Nephron progenitor cell (in vitro differentiated cells): ENCODE measurements at regions not wholly inside any gene's neighbourhood (a gene's known extent, or its start where the extent isn't known, plus 50 kb on each side); places are given as distances from the start of the nearest gene placed in this dataset.
"Not testable (repeated sequence)": the region's sequence is repeated elsewhere in the genome, so short reads cannot be mapped to it uniquely, and the experiment has no call there.

ENCODE experiments used
- DNase-seq: peaks from one replicate; pipeline ENCODE4 v3.0.0; 2021
- H3K27ac Mint-ChIP-seq: 2 replicates; pipeline ENCODE4 v1.8.0; 2021; ENCODE audit warnings: mild to moderate bottlenecking, moderate library complexity, mixed read lengths
- H3K27me3 Mint-ChIP-seq: 2 replicates; pipeline ENCODE4 v1.8.0; 2021; ENCODE audit warnings: mild to moderate bottlenecking, low read depth, mixed read lengths; ENCODE audit not compliant: poor library complexity
- H3K36me3 Mint-ChIP-seq: 2 replicates; pipeline ENCODE4 v1.8.0; 2021; ENCODE audit warnings: low read depth, mixed read lengths
- H3K4me1 Mint-ChIP-seq: 2 replicates; pipeline ENCODE4 v1.8.0; 2021; ENCODE audit warnings: mixed read lengths
- H3K4me3 Mint-ChIP-seq: 2 replicates; pipeline ENCODE4 v1.8.0; 2021; ENCODE audit warnings: mild to moderate bottlenecking, moderate library complexity, mixed read lengths
- H3K9me3 Mint-ChIP-seq: 2 replicates; pipeline ENCODE4 v1.8.0; 2021; ENCODE audit warnings: mild to moderate bottlenecking, moderate library complexity, mixed read lengths

GRCh38 chr1:120465900-120466299 is 51.1 kb downstream of the NBPF8 start:
- H3K9me3 Mint-ChIP-seq, H3K4me1 Mint-ChIP-seq, H3K27ac Mint-ChIP-seq, DNase-seq, H3K36me3 Mint-ChIP-seq, H3K4me3 Mint-ChIP-seq, H3K27me3 Mint-ChIP-seq: not testable (repeated sequence)

DNA sequence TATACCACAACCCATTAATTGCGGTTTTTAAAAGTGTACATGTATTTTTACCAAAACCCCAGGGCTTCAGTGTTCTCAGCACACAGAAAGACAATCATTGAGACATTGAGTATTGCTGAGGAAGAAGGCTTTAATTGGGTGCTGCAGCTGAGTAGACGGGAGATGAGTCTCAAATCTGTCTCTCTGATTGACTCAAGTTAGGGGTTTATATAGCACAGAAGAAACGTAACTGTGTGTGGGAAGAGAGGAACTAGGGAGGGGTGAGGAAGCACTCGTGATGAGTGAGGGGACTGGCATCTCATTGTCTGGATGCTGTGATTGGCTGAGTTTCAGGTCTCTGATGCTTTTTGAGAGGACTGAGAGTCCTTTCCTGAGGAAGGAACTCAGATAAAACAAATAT is 62.8 kb downstream of the NBPF8 start:
- H3K9me3 Mint-ChIP-seq = peaks cover 12% of the 10 kb centered on the region
- not testable (repeated sequence) for H3K4me1 Mint-ChIP-seq, H3K4me3 Mint-ChIP-seq, H3K27ac Mint-ChIP-seq, H3K27me3 Mint-ChIP-seq, DNase-seq
- peaks cover 19% of the 10 kb centered on the region for H3K36me3 Mint-ChIP-seq

- H3K4me1 Mint-ChIP-seq, H3K27ac Mint-ChIP-seq, DNase-seq, H3K27me3 Mint-ChIP-seq, H3K4me3 Mint-ChIP-seq: not testable (repeated sequence)
- Mint-ChIP-seq H3K36me3 (peaks cover 22% of the 10 kb centered on the region), H3K9me3 (peaks cover 15% of the 10 kb centered on the region)
Measured at GRCh38 chr1:120478400-120478799, 63.6 kb downstream of the NBPF8 start.

DNA sequence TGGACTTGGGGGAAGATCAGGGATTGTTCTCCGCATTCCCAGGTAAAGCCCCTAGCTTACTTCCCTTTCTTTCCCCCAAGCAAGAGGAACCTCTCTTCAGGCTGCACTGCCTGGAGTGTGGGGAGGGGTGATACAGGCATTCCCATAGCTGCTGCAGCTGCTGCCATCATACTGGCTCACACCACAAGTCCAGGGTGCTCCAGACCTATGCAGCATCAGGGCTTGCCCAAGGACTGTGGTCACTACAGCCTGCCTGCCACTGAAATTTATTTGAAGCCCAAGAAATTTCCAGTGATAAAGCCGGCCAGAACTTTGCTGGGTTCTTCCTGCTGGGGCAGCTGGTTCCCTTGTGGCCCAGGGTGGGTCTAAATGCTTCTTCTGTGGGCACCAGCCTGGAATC is 72.7 kb downstream of the NBPF8 start:
- DNase-seq, H3K4me1 Mint-ChIP-seq, H3K27me3 Mint-ChIP-seq, H3K27ac Mint-ChIP-seq, H3K4me3 Mint-ChIP-seq: not testable (repeated sequence)
- peaks cover 13% of the 10 kb centered on the region for H3K36me3 Mint-ChIP-seq
- H3K9me3 Mint-ChIP-seq = peaks cover 12% of the 10 kb centered on the region

DNA sequence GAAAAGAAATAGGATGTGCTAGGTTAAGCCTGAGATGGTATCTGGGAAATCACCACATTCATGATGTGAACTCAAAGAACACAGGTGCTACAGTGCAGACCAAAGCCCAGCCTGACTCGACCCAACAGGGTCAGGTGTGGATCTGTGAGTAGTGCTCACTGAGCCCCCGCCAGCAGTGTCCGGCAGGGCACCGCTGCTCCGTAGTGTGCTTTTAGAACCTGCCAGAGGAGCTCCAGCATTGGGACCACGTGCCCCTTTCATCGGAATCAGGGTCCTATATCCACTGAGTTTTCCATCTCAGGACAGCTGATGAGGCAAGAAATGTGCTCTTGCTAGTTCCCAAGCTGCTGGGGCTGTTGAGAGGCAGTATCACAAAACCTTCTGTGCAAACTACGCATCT is 74.4 kb downstream of the NBPF8 start:
- H3K4me1 Mint-ChIP-seq, H3K4me3 Mint-ChIP-seq, H3K27me3 Mint-ChIP-seq: not testable (repeated sequence)

GRCh38 chr1:120497145-120497544 is 82.3 kb downstream of the NBPF8 start:
- not testable (repeated sequence) for H3K4me3 Mint-ChIP-seq, H3K4me1 Mint-ChIP-seq, H3K27ac Mint-ChIP-seq

More for the DNA sequence above, 74.4 kb downstream of the NBPF8 start:
- not testable (repeated sequence) for DNase-seq, H3K27ac Mint-ChIP-seq, H3K9me3 Mint-ChIP-seq, H3K36me3 Mint-ChIP-seq

DNA sequence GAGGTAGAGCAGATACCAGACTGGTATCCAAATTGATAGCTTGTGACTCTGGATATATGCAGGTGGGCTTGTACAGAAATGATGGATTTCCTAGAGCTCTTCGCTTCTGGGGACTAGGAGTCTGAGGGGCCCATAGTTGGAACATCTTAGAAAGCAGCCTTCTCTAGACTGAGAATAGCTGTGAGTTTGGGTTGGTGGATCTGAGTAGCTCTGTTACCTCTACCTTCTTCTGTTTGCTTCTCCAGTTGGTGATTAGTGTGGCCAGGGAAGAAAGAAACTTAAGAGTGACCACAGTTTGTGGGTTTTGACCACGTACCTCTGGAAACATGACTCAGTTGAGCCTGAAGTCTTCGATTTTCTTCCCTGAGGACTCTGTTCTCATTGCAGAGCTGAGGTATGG is 88.4 kb downstream of the NBPF8 start:
- not testable (repeated sequence) for H3K4me3 Mint-ChIP-seq, H3K27me3 Mint-ChIP-seq, H3K4me1 Mint-ChIP-seq, DNase-seq, H3K36me3 Mint-ChIP-seq, H3K27ac Mint-ChIP-seq, H3K9me3 Mint-ChIP-seq

More at GRCh38 chr1:120497145-120497544, 82.3 kb downstream of the NBPF8 start:
- H3K36me3 Mint-ChIP-seq, DNase-seq, H3K27me3 Mint-ChIP-seq, H3K9me3 Mint-ChIP-seq: not testable (repeated sequence)

- not testable (repeated sequence) for DNase-seq, H3K4me1 Mint-ChIP-seq, H3K27ac Mint-ChIP-seq
Measured at GRCh38 chr1:120506352-120506751, 91.5 kb downstream of the NBPF8 start.

DNA sequence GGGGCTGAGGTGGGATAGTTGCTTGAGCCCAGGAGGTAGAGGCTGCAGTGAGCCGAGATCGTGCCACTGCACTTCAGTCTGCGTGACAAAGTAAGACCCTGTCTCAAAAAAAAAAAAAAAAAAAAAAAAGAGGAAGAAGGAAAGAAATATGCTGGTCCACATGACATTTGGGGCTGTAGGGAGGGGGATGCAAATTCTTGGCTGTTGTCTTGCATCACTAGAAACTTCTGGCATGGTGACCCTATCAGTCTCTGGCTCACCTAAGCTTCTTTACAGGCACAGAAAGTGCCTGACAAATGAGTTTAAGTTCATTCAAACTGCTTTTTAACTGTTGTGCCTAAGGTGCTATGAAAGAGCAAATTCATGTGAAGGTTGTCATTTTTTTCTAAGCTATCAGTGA is 93.5 kb downstream of the NBPF8 start:
- not testable (repeated sequence) for H3K9me3 Mint-ChIP-seq, H3K4me1 Mint-ChIP-seq, H3K36me3 Mint-ChIP-seq, DNase-seq, H3K4me3 Mint-ChIP-seq, H3K27me3 Mint-ChIP-seq, H3K27ac Mint-ChIP-seq

More at GRCh38 chr1:120506352-120506751, 91.5 kb downstream of the NBPF8 start:
- H3K9me3 Mint-ChIP-seq, H3K36me3 Mint-ChIP-seq, H3K27me3 Mint-ChIP-seq, H3K4me3 Mint-ChIP-seq: not testable (repeated sequence)

DNA sequence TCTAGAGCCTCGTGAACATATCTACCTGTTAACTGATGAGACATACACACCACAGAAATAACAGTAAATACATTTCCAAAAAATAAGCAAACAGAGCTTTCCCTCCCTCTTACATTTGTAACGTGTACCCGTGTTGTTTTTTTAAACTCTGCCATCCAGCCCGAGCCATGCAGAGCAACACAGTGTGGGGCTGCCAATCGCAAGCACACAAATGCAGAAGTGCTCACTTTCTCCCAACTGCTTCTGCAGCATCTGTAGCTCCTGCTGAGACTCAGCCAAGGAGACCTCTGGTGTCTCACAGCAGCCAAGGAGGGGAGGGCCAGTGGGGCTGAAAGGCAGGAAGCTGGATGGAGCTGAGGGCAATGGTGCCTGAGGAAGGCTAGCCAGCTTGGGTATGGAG is 94.4 kb downstream of the NBPF8 start:
- H3K36me3 Mint-ChIP-seq, H3K27me3 Mint-ChIP-seq, H3K27ac Mint-ChIP-seq, H3K9me3 Mint-ChIP-seq, H3K4me3 Mint-ChIP-seq, H3K4me1 Mint-ChIP-seq, DNase-seq: not testable (repeated sequence)

GRCh38 chr1:120513099-120513498 is 98.3 kb downstream of the NBPF8 start:
- not testable (repeated sequence) for H3K27ac Mint-ChIP-seq, H3K27me3 Mint-ChIP-seq, H3K9me3 Mint-ChIP-seq, H3K4me3 Mint-ChIP-seq, H3K36me3 Mint-ChIP-seq, H3K4me1 Mint-ChIP-seq, DNase-seq

GRCh38 chr1:120513531-120513930 is 98.7 kb downstream of the NBPF8 start:
- H3K4me1 Mint-ChIP-seq = not testable (repeated sequence)

GRCh38 chr1:120519196-120519595 is 104.4 kb downstream of the NBPF8 start:
- H3K4me3 Mint-ChIP-seq, H3K36me3 Mint-ChIP-seq, H3K4me1 Mint-ChIP-seq, H3K9me3 Mint-ChIP-seq, DNase-seq, H3K27ac Mint-ChIP-seq, H3K27me3 Mint-ChIP-seq: not testable (repeated sequence)

More at GRCh38 chr1:120513531-120513930, 98.7 kb downstream of the NBPF8 start:
- not testable (repeated sequence) for H3K27me3 Mint-ChIP-seq, H3K4me3 Mint-ChIP-seq, DNase-seq, H3K36me3 Mint-ChIP-seq, H3K27ac Mint-ChIP-seq, H3K9me3 Mint-ChIP-seq

GRCh38 chr1:120524416-120524815 is 109.6 kb downstream of the NBPF8 start:
- H3K36me3 Mint-ChIP-seq, H3K27ac Mint-ChIP-seq, H3K9me3 Mint-ChIP-seq, H3K4me1 Mint-ChIP-seq, DNase-seq, H3K27me3 Mint-ChIP-seq, H3K4me3 Mint-ChIP-seq: not testable (repeated sequence)

- H3K36me3 Mint-ChIP-seq, H3K27me3 Mint-ChIP-seq, H3K27ac Mint-ChIP-seq, H3K4me3 Mint-ChIP-seq, H3K4me1 Mint-ChIP-seq, DNase-seq, H3K9me3 Mint-ChIP-seq: not testable (repeated sequence)
Measured at GRCh38 chr1:120525386-120525785, 110.6 kb downstream of the NBPF8 start.
